HG02870 (cell line): ENCODE measurements at regions not wholly inside any gene's neighbourhood (a gene's known extent, or its start where the extent isn't known, plus 50 kb on each side); places are given as distances from the start of the nearest gene placed in this dataset.
"Not testable (repeated sequence)": the region's sequence is repeated elsewhere in the genome, so short reads cannot be mapped to it uniquely, and the experiment has no call there.

ENCODE experiments used
- ATAC-seq: cut with Tn5 transposase; IDR thresholded peaks from one replicate; pipeline ENCODE4 v1.9.1; 2021; ENCODE audit warnings: mild to moderate bottlenecking, moderate library complexity; ENCODE audit not compliant: unreplicated experiment

- not testable (repeated sequence) for ATAC-seq
Observed at GRCh38 chr5:20940786-20941185, 952.8 kb upstream of the CDH18 start.

- not testable (repeated sequence) for ATAC-seq
Observed at GRCh38 chr5:20890936-20891335, 902.9 kb upstream of the CDH18 start.

- ATAC-seq: not testable (repeated sequence)
Observed at GRCh38 chr5:20875726-20876125, 887.7 kb upstream of the CDH18 start.

GRCh38 chr5:20865892-20866291, 877.9 kb upstream of the CDH18 start:
- not testable (repeated sequence) for ATAC-seq

- no peak for ATAC-seq
Observed at GRCh38 chr5:20833081-20833627, 845.2 kb upstream of the CDH18 start.

- ATAC-seq: no peak
Observed at GRCh38 chr5:20832204-20833080, 844.4 kb upstream of the CDH18 start.

- not testable (repeated sequence) for ATAC-seq
Observed at GRCh38 chr5:20825951-20826350, 838.0 kb upstream of the CDH18 start.

- ATAC-seq: not testable (repeated sequence)
Observed at GRCh38 chr5:20797216-20797615, 809.2 kb upstream of the CDH18 start.

- ATAC-seq: not testable (repeated sequence)
Observed at GRCh38 chr5:20784755-20785154, 796.8 kb upstream of the CDH18 start.

GRCh38 chr5:20783484-20783883, 795.5 kb upstream of the CDH18 start:
- ATAC-seq: not testable (repeated sequence)

- ATAC-seq: not testable (repeated sequence)
Observed at GRCh38 chr5:20771338-20771737, 783.3 kb upstream of the CDH18 start.

- not testable (repeated sequence) for ATAC-seq
Observed at GRCh38 chr5:20765074-20765473, 777.1 kb upstream of the CDH18 start.

- not testable (repeated sequence) for ATAC-seq
Observed at GRCh38 chr5:20759459-20759858, 771.5 kb upstream of the CDH18 start.

GRCh38 chr5:20752179-20752578, 764.2 kb upstream of the CDH18 start:
- ATAC-seq: not testable (repeated sequence)

GRCh38 chr5:20735715-20736114, 747.7 kb upstream of the CDH18 start:
- ATAC-seq: peak; percentile 77

GRCh38 chr5:20732223-20732622, 744.2 kb upstream of the CDH18 start:
- ATAC-seq: not testable (repeated sequence)

- ATAC-seq: not testable (repeated sequence)
Observed at GRCh38 chr5:20721286-20721685, 733.3 kb upstream of the CDH18 start.

GRCh38 chr5:20711520-20712155, 723.6 kb upstream of the CDH18 start:
- ATAC-seq: not testable (repeated sequence)

GRCh38 chr5:20707634-20708033, 719.6 kb upstream of the CDH18 start:
- not testable (repeated sequence) for ATAC-seq

- ATAC-seq: no peak
Observed at GRCh38 chr5:20694121-20694520, 706.1 kb upstream of the CDH18 start.

GRCh38 chr5:20692913-20693312, 704.9 kb upstream of the CDH18 start:
- ATAC-seq: no peak
